OCI-LY1 (cell line): ENCODE measurements at regions not wholly inside any gene's neighbourhood (a gene's known extent, or its start where the extent isn't known, plus 50 kb on each side); places are given as distances from the start of the nearest gene placed in this dataset.
"Not testable (repeated sequence)": the region's sequence is repeated elsewhere in the genome, so short reads cannot be mapped to it uniquely, and the experiment has no call there.

Experiments used
- H2AFZ ChIP-seq: fragments of 200-600 bp; sonication (generic), shearing (Covaris generic); 2 replicates; pipeline ENCODE4 v1.6.0; 2014; ENCODE audit warnings: antibody characterized with exemption, mild to moderate bottlenecking, low read length
- H3F3A ChIP-seq: fragments of 200-600 bp; sonication (generic), shearing (Covaris generic); 2 replicates; pipeline ENCODE4 v1.6.0; 2014; ENCODE audit warnings: mild to moderate bottlenecking, antibody characterized with exemption, low read length, moderate library complexity; ENCODE audit not compliant: insufficient read depth
- H3K27ac ChIP-seq: fragments of 200-600 bp; sonication (generic); 2 replicates; pipeline ENCODE4 v1.5.1; 2014; ENCODE audit warnings: low read length, mixed run types, mild to moderate bottlenecking, low read depth; ENCODE audit not compliant: poor library complexity, severe bottlenecking
- H3K27me3 ChIP-seq: fragments of 200-600 bp; sonication (generic); 2 replicates; pipeline ENCODE4 v1.6.0; 2014; ENCODE audit warnings: antibody characterized with exemption, mild to moderate bottlenecking, low read length, moderate library complexity; ENCODE audit not compliant: insufficient read depth
- H3K36me3 ChIP-seq: fragments of 200-600 bp; sonication (generic); 2 replicates; pipeline ENCODE4 v1.6.1; 2014; ENCODE audit warnings: mild to moderate bottlenecking, antibody characterized with exemption, low read length, moderate library complexity, mixed read lengths; ENCODE audit not compliant: insufficient read depth
- H3K4me1 ChIP-seq: fragments of 200-600 bp; sonication (generic); 2 replicates; pipeline ENCODE4 v1.5.1; 2014; ENCODE audit warnings: mild to moderate bottlenecking, low read length, moderate library complexity; ENCODE audit not compliant: insufficient read depth, severe bottlenecking
- H3K4me2 ChIP-seq: fragments of 200-600 bp; sonication (generic), shearing (Covaris generic); 2 replicates; pipeline ENCODE4 v1.6.1; 2014; ENCODE audit warnings: low read length
- H3K4me3 ChIP-seq: fragments of 200-600 bp; sonication (generic); 2 replicates; pipeline ENCODE4 v1.5.1; 2014; ENCODE audit warnings: low read length, low read depth, mild to moderate bottlenecking, mixed read lengths; ENCODE audit not compliant: poor library complexity, severe bottlenecking
- H3K79me2 ChIP-seq: fragments of 200-600 bp; shearing (Covaris generic); 2 replicates; pipeline ENCODE4 v1.6.1; 2016; ENCODE audit warnings: mixed run types, low read length, mixed read lengths; ENCODE audit not compliant: insufficient read depth
- H3K9ac ChIP-seq: fragments of 200-600 bp; sonication (generic), shearing (Covaris generic); 2 replicates; pipeline ENCODE4 v1.6.1; 2014; ENCODE audit warnings: mild to moderate bottlenecking, low read length, mixed read lengths
- H3K9me2 ChIP-seq: fragments of 200-600 bp; sonication (generic), shearing (Covaris generic); 2 replicates; pipeline ENCODE4 v1.6.1; 2014; ENCODE audit warnings: low read depth, mild to moderate bottlenecking, low read length, mixed read lengths
- H3K9me3 ChIP-seq: fragments of 200-600 bp; shearing (Covaris generic); 2 replicates; pipeline ENCODE4 v1.6.1; 2014; ENCODE audit warnings: low read length, mixed read lengths
- H4K20me1 ChIP-seq: fragments of 200-600 bp; sonication (generic), shearing (Covaris generic); 2 replicates; pipeline ENCODE4 v1.6.0; 2016; ENCODE audit warnings: mild to moderate bottlenecking, low read length; ENCODE audit not compliant: insufficient read depth
- EZH2 ChIP-seq: fragments of 200-600 bp; sonication (generic), shearing (Covaris generic); IDR thresholded peaks from 2 replicates; pipeline ENCODE4 v1.8.0; 2017; ENCODE audit warnings: borderline replicate concordance, mixed run types, mild to moderate bottlenecking, antibody characterized with exemption, low read length, moderate library complexity, mixed read lengths
- TF ChIP-seq, protein P1 (sequence below): fragments of 200-600 bp; sonication (generic), shearing (Covaris generic); IDR thresholded peaks from 2 replicates; pipeline ENCODE4 v1.5.1; 2017; ENCODE audit warnings: mild to moderate bottlenecking, antibody characterized with exemption, low read length, moderate library complexity, mixed read lengths

DNA sequence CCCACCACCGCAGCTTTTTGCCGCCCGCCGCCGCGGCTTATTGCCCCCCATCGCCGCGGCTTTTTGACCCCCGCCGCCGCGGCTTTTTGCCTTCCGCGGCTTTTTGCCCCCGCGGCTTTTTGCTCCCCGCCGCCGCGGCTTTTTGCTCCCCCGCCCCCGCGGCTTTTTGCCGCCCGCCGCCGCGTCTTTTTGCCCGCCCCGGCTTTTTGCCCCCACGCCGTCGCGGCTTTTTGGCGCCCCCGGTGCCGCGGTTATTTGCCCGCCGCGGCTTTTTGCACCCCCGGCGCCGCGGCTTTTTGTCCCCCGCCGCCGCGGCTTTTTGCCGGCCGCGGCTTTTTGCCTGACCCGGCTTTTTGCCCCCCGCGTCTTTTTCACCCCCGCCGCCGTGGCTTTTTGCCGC lies 3061.8 kb upstream of the TEKT4 start:
- H3K4me3 ChIP-seq, H3K36me3 ChIP-seq, H3K27me3 ChIP-seq, H3K9ac ChIP-seq, H4K20me1 ChIP-seq, H3K9me2 ChIP-seq, H3K4me1 ChIP-seq, H2AFZ ChIP-seq, H3K79me2 ChIP-seq, H3K9me3 ChIP-seq, H3K4me2 ChIP-seq, H3K27ac ChIP-seq, H3F3A ChIP-seq: not testable (repeated sequence)

DNA sequence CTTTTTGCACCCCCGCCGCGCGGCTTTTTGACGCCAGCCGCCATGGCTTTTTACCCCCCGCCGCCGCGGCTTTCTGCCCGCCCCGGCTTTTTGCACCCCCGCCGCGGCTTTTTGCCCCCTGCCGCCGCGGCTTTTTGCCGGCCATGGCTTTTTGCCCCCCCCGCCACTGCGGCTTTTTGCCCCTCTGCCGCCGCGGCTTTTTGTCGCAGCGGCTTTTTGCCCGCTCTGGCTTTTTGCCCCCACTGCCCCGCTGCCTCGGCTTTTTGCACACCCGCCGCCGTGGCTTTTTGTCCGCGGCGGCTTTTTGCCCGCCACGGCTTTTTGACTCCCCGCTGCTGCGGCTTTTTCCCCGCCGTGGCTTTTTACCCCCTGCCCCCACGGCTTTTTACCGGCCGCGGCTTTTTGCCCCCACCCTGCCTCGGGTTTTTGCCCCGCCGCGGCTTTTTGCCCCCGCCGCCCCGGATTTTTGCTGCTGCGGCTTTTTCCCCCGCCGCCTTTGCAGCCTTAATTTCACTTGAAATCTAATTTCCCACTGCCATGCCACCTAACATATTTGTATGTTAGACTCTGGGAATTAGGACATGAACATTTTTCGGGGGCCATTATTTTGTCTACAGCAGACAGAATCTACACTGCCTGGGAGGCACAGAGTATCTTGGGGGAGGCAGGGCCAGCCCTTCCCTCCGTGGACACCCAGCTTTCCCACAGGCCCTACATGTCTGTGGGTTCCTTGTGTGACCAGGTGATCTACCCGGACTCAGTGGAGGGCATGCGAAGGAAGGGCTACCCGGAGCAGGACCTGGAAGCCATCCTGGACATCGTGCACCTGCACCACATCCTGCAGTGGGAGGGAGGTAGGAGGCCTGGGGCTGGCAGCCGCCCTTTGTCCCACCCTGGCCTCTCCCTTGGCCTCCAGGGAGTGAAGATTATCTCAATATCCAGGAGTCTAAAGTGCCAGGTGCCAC lies 3031.0 kb upstream of the TEKT4 start:
- Histone ChIP-seq H3K9me2 (no peaks in the 10 kb centered on the region), H3F3A (no peaks in the 10 kb centered on the region), H3K79me2 (no peaks in the 10 kb centered on the region), H3K27ac (no peak overlapping the region), H3K9ac (no peak overlapping the region), H4K20me1 (no peaks in the 10 kb centered on the region), H3K9me3 (no peaks in the 10 kb centered on the region), H3K4me1 (no peaks in the 10 kb centered on the region), H3K4me3 (no peak overlapping the region), H3K36me3 (no peaks in the 10 kb centered on the region), H3K27me3 (no peaks in the 10 kb centered on the region), H2AFZ (no peak overlapping the region), H3K4me2 (no peak overlapping the region)
- TF ChIP-seq, protein P1, sequence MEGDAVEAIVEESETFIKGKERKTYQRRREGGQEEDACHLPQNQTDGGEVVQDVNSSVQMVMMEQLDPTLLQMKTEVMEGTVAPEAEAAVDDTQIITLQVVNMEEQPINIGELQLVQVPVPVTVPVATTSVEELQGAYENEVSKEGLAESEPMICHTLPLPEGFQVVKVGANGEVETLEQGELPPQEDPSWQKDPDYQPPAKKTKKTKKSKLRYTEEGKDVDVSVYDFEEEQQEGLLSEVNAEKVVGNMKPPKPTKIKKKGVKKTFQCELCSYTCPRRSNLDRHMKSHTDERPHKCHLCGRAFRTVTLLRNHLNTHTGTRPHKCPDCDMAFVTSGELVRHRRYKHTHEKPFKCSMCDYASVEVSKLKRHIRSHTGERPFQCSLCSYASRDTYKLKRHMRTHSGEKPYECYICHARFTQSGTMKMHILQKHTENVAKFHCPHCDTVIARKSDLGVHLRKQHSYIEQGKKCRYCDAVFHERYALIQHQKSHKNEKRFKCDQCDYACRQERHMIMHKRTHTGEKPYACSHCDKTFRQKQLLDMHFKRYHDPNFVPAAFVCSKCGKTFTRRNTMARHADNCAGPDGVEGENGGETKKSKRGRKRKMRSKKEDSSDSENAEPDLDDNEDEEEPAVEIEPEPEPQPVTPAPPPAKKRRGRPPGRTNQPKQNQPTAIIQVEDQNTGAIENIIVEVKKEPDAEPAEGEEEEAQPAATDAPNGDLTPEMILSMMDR, result no peak
- TF ChIP-seq EZH2, result no peak

DNA sequence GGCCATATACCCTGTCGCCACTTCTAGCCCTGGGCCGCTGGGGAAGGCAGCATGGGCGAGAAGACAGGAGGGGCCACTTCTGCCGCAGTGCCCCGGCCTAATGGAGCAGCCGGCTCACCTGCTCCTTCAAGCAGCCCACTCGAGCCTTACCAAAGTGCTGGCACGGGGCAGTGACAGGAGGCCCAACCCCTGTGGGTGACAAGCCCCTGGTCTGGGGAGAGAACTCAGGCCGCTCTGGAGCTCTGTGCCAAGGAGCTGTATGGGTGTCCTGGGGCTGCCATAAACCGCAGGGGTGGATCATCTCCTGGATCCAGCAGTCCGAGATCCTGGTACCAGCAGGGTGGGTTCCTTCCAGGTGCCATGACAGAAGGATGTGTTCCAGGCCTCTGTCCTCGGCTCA lies 3029.0 kb upstream of the TEKT4 start:
- H3K4me2 ChIP-seq, H3K9me3 ChIP-seq: not testable (repeated sequence)

DNA sequence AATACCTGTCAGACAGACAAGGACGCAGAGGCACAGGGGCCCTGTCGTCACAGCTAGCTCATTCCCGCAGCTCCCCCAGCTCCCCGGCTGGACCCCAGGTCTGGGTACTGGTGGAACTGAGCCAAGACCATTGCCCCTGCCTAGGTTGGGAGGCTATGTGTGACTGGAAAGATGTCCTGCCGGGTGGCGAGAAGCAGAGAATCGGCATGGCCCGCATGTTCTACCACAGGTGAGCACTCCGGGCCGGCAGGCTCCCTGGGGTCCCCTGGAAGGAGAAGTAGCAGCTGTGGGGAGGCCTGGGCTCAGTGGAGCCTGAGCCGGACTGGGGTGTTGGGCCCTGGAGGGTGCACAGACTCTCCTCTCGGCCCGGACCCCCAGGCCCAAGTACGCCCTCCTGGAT lies 3028.3 kb upstream of the TEKT4 start:
- H3K27ac ChIP-seq, result not testable (repeated sequence)

More for the DNA sequence above, 3029.0 kb upstream of the TEKT4 start:
- H3K4me1 ChIP-seq, H3F3A ChIP-seq, H4K20me1 ChIP-seq, H3K27ac ChIP-seq, H3K79me2 ChIP-seq, H3K9me2 ChIP-seq, H3K4me3 ChIP-seq, H2AFZ ChIP-seq, H3K9ac ChIP-seq, H3K36me3 ChIP-seq, H3K27me3 ChIP-seq: not testable (repeated sequence)

DNA sequence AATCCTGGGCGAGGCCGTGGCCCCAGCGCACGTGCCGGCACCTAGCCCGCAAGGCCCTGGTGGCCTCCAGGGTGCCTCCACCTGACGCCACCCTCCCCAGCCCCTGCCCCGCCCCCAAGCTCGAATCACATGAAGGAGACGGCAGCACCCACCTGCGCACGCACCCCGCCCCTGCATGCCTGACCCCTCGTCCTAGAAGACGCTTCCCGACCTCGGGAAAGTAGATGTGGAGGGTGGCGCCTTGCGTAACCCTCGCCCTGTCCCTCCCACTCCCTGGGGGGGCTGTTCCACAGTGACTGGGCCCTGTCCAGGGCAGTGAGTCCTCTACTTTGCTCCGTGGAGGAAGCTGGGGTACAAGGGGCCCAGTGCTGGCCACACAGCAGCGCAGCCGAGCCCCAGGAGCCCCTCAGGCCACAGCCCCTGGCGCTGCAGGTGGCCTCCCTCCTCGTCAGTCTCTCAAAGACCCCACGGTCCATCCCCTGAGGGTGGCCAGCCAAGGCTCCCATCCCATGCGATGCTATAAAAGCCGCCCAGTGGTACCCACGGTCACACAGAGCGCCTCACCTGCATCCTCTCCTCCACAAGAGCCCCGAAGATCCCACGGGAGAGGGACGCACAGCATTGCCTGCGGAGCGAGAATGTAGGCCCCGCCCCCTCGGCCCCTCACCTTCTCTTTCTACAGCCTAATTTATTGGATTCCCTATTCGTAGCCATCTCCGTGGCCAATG lies 3027.3 kb upstream of the TEKT4 start:
- not testable (repeated sequence) for H3K4me2 ChIP-seq, H3K79me2 ChIP-seq, H2AFZ ChIP-seq, H3K4me3 ChIP-seq, H3K36me3 ChIP-seq, H3K4me1 ChIP-seq, H3K9me3 ChIP-seq, H3F3A ChIP-seq, H3K9me2 ChIP-seq, H3K9ac ChIP-seq, H3K27ac ChIP-seq, H4K20me1 ChIP-seq, H3K27me3 ChIP-seq

More for the DNA sequence above, 3028.3 kb upstream of the TEKT4 start:
- not testable (repeated sequence) for H3K9me2 ChIP-seq, H3K79me2 ChIP-seq, H3K36me3 ChIP-seq, H3K9ac ChIP-seq, H3F3A ChIP-seq, H3K4me2 ChIP-seq, H2AFZ ChIP-seq, H3K9me3 ChIP-seq, H3K27me3 ChIP-seq, H3K4me3 ChIP-seq, H3K4me1 ChIP-seq, H4K20me1 ChIP-seq

DNA sequence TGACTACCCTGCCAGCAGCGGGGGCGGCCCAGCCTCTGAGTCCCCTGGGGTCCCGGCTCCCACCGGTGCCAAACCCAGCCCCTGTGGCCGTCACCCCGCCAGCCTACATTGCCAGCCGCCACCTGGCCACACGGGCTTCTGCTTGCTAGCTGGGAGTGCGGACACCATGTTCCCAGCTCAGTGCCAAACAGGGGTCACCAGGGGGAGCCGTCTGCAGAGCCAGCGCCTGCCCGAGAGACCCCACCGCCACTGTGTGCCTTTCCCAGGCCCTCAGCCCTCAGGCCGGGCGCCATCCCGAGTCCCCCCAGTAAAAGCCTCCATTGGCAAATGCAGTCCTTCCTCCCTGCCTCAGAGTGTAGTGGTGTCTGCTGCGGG lies 3026.8 kb upstream of the TEKT4 start:
- not testable (repeated sequence) for H3F3A ChIP-seq, H3K9me3 ChIP-seq, H3K27me3 ChIP-seq, H3K9ac ChIP-seq, H3K9me2 ChIP-seq, H3K4me3 ChIP-seq, H3K4me2 ChIP-seq, H2AFZ ChIP-seq, H3K27ac ChIP-seq, H3K4me1 ChIP-seq, H3K36me3 ChIP-seq, H3K79me2 ChIP-seq, H4K20me1 ChIP-seq
